ENCODE measurements at regions not wholly inside any gene's neighbourhood (a gene's known extent, or its start where the extent isn't known, plus 50 kb on each side); places are given as distances from the start of the nearest gene placed in this dataset.

DNA sequence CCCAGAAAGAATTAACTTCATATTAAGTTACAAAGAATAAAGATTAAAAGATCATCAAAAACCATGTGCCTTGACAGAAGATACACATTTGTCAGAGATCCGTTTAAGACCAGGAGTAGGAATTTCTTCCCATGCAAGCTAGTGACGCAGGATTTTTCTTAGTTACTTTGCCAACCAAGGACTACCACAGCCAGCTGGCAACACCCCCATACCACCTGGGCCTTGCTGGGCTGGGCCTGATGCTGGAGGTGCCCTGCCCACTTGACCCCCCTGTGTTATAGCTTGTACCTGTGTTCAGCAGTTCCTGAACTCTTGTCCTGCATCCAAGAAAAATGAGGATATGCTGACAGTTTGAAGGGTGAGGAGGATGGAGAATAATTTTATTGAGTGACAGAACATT, 290.9 kb upstream of the SMC2 start:
- no peak overlapping the region for H3K4me3 ChIP-seq (replicated peaks; ENCODE audit: low read depth, low read length)
- no peak for DNase-seq (ENCODE audit: low read depth)
- TF ChIP-seq, protein P1, sequence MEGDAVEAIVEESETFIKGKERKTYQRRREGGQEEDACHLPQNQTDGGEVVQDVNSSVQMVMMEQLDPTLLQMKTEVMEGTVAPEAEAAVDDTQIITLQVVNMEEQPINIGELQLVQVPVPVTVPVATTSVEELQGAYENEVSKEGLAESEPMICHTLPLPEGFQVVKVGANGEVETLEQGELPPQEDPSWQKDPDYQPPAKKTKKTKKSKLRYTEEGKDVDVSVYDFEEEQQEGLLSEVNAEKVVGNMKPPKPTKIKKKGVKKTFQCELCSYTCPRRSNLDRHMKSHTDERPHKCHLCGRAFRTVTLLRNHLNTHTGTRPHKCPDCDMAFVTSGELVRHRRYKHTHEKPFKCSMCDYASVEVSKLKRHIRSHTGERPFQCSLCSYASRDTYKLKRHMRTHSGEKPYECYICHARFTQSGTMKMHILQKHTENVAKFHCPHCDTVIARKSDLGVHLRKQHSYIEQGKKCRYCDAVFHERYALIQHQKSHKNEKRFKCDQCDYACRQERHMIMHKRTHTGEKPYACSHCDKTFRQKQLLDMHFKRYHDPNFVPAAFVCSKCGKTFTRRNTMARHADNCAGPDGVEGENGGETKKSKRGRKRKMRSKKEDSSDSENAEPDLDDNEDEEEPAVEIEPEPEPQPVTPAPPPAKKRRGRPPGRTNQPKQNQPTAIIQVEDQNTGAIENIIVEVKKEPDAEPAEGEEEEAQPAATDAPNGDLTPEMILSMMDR (IDR thresholded peaks at IDR 0.05; ENCODE audit: low read length, missing control alignments) = no peak

DNA sequence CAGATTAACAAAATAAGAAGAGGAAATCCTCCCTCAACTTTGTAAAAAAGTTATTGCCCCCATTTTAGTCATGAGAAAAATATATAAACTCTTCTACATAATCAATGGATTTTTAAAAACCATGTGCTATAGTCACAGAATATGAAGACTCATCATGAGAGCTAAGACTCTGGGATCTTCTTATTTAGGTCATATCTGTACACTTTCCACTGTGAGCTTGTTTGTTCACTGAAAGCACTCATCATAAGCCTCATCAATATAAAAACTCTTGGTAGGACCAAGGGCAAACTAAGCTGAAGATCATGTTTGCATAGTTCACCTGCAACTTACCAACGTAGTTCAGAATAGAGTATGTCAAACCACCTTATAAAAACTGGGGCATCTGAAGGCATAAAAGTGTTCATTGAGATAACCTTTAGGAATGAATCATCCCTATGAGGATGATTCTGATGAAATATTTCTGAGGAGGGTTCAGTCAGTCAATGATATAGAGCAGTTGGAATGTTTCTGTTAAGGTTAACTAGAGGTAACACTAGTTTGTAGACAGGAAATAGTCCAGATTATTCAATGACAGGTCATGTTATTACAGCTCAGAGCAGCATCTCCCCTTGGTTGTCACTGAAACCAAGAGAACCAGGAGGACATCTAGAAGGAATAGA, 289.9 kb upstream of the SMC2 start:
- TF ChIP-seq, protein P1 (IDR thresholded peaks at IDR 0.05; ENCODE audit: low read length, missing control alignments) = no peak
- no peak overlapping the region for H3K4me3 ChIP-seq (replicated peaks; ENCODE audit: low read depth, low read length)
- DNase-seq (ENCODE audit: low read depth) = peak; percentile 29

DNA sequence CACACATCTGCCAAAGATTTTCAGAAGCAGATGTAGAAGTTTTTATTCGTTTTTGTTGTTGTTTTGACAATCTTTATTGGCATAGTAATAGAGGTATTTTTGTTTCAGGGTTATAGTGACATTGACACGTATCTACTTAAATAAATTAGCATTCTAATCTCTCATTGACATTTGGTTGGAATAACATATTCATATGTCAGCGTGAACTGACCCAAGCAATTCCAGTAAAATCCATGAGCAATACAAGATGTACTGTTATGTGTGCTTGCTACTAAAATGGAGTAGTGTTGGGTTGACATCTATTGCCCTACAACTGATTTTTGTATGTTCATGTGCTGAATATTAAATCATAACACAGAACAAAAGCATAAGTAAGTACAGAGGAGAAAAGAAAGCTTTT, 284.4 kb upstream of the SMC2 start:
- TF ChIP-seq, protein P1 (IDR thresholded peaks at IDR 0.05; ENCODE audit: low read length, missing control alignments) = no peak
- no peak overlapping the region for H3K4me3 ChIP-seq (replicated peaks; ENCODE audit: low read depth, low read length)

DNA sequence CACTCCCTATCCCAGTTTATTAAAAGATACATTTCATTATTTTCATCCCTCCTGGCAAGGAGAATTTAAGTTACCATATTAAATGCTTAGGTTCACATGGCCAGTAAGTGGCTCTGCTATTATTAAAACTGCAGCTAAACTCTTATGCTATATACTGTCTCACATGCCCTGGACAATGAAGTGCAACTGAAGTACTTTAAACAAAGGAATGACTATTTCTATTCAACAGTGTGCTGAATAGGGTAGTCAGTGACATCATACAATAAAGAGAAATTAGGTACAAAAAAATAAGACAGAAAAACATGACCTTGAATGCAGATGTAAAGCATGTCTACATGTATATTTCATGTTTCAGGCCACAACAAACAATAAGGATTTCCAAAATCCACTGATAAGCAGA, 282.6 kb upstream of the SMC2 start:
- no peak for DNase-seq (ENCODE audit: low read depth)
- TF ChIP-seq, protein P1 (IDR thresholded peaks at IDR 0.05; ENCODE audit: low read length, missing control alignments) = no peak
- H3K4me3 ChIP-seq (replicated peaks; ENCODE audit: low read depth, low read length) = no peak overlapping the region

More for the DNA sequence above, 284.4 kb upstream of the SMC2 start:
- no peak for DNase-seq (ENCODE audit: low read depth)

DNA sequence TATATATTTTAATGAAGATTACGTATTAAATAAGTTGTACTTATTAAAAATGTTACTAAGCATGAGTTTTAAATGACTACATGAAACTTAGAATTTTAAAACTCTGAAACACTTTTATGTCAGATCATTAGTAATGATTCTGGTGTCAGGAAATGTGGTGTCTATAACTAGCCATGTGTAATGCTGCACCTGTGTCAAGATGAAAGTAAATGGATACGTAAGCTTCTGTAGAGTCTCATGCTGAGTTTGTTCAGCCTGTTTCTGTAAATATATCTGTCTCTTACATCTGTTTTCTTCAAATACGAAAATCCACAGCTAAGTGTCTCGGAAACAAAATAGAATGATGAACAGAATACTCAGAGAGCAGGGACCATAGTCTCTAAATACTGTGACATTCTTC, 278.0 kb upstream of the SMC2 start:
- TF ChIP-seq, protein P1 (IDR thresholded peaks at IDR 0.05; ENCODE audit: low read length, missing control alignments) = no peak
- no peak overlapping the region for H3K4me3 ChIP-seq (replicated peaks; ENCODE audit: low read depth, low read length)
- no peak for DNase-seq (ENCODE audit: low read depth)

DNA sequence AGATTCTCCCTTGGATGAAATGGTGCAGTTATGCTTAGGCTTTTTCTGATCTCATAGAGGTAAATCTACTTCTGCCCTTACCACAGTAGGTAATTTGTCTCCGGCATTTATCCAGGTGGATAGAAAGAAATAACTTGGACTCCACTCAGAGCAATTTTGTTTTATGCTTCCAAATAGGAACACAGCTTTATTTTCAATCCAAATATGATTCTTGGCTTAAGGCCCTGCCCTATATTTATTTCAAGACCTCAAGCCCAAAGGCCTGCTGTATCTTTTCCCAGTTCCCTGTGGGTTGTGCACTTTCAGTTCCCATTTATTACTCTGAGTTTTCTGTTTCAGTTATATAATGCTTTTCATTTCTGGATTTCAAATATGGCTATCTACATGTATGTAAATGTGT, 274.2 kb upstream of the SMC2 start:
- H3K4me3 ChIP-seq (replicated peaks; ENCODE audit: low read depth, low read length) = no peak overlapping the region
- DNase-seq (ENCODE audit: low read depth) = no peak
- TF ChIP-seq, protein P1 (IDR thresholded peaks at IDR 0.05; ENCODE audit: low read length, missing control alignments) = no peak

DNA sequence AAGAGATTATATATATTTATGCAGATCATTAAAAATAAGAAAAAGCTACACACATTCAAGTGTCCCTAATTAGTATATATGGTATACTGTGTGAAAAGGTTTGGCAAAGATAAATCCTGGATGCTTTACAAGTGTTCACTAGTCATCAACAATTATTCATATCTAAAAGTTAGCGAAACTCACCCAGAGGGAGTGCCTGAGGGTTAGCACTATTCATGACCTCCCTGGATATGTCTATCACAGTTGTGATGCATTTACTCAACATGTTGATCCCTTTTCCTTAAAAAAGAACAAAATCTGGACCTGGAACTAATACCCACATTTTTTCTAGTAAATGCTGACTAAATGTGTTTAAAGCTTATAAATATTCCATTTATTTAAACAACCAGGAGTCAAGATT, 273.0 kb upstream of the SMC2 start:
- TF ChIP-seq, protein P1 (IDR thresholded peaks at IDR 0.05; ENCODE audit: low read length, missing control alignments) = no peak
- no peak for DNase-seq (ENCODE audit: low read depth)
- H3K4me3 ChIP-seq (replicated peaks; ENCODE audit: low read depth, low read length) = no peak overlapping the region

All from fibroblast of pulmonary artery (primary cell).